LNCaP clone FGC (cell line): ENCODE measurements at regions not wholly inside any gene's neighbourhood (a gene's known extent, or its start where the extent isn't known, plus 50 kb on each side); places are given as distances from the start of the nearest gene placed in this dataset.

Source experiments
- DNase-seq: peaks from one replicate; pipeline ENCODE4 v3.0.0-alpha.2; 2011; ENCODE audit warnings: low read depth
- H3K4me3 ChIP-seq: 2 replicates; pipeline ENCODE4 v1.5.1; 2011; ENCODE audit warnings: mild to moderate bottlenecking, low read depth, low read length, control low read depth
- CTCF ChIP-seq: IDR thresholded peaks from 2 replicates; pipeline ENCODE4 v1.5.1; 2012; ENCODE audit warnings: mild to moderate bottlenecking; ENCODE audit not compliant: control insufficient read depth, insufficient read depth; ENCODE audit errors: extremely low read depth

- TF ChIP-seq CTCF: no peak
- DNase-seq: peak; percentile 81
- no peak overlapping the region for H3K4me3 ChIP-seq
These were observed 58.4 kb upstream of the ZNRF2 start for GRCh38 chr7:30225863-30226613.

- peak; percentile 36 for DNase-seq
- TF ChIP-seq CTCF: peak; percentile 61
- H3K4me3 ChIP-seq: no peak overlapping the region
These were observed 57.7 kb upstream of the ZNRF2 start for GRCh38 chr7:30226614-30227268.

- no peak for DNase-seq
- TF ChIP-seq CTCF: no peak
These were observed 53.1 kb upstream of the ZNRF2 start for GRCh38 chr7:30231271-30231670.

GRCh38 chr7:30232391-30232790 lies 52.0 kb upstream of the ZNRF2 start:
- TF ChIP-seq CTCF: no peak
- no peak for DNase-seq
- no peak overlapping the region for H3K4me3 ChIP-seq

More at GRCh38 chr7:30231271-30231670, 53.1 kb upstream of the ZNRF2 start:
- no peak overlapping the region for H3K4me3 ChIP-seq
